ENCODE measurements at regions not wholly inside any gene's neighbourhood (a gene's known extent, or its start where the extent isn't known, plus 50 kb on each side); places are given as distances from the start of the nearest gene placed in this dataset.
A peak's percentile ranks its signal among the peaks of the same experiment; 100 is the strongest.

DNA sequence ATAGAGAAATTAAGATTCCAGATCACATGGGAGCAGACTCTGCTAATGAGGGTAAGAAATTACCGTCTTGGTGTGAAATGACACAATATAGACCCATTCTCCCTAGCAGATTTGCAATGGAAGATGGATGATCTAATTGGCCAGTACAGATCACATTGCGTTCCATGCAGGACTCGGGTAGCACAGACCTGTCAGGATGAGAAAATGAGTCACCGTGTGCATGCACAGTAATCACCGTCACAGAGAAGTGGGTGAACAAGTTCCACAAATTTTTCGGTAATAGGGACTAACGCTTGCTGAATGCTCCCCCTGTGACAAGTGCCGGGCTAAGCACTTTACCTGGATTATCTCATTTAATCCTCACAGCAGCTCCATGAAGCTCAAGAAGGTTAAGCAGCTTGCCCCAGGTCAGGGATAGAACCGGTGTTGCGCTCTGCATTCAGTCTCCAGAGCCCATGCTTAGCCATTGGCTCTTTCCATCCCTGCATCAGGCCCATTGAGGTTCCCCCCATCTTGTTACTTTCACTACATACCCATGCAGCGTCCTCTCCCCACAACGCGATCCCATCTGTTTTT is 375.6 kb downstream of the FBXW7 start:
- no peak for DNase-seq (ENCODE audit: low read depth, low spot score)

DNA sequence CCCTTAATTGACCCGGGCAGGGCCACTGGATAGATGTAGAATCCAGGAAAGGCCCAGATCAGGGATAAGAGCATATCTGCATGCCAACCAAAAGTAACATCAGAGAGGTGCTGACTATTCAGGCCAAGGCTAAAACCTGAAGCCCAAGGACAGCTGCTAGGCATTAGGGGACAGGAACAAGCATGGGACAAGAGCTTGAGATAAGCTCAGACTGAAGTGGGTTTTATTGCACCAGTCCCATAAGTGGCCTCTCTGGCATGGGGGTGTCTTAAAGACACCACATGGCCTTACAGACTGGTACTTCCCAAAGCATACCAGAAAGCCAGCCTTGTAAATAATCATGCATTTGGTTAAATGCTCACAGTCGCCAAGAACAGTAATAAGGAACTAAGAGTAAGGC is 376.1 kb downstream of the FBXW7 start:
- DNase-seq (ENCODE audit: low read depth, low spot score): no peak

DNA sequence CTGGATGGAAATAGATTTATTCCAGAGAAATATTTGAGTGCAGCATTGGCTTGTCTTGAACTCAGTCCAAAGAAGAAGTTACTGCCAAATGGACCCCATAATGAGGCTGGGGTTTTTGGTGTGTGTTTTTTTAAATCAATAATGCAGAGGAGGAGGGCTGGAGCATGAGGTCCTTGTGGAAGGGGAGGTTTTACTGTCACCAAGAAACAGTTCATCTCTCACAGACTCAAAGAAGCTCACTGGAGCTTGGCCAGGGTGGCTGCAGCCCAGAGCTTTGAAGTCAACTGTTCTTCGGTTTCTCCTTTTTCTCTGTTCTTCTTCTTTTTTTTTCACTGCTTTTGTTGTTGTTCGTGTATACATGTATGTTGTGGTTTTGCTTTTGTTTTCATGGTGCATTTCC is 377.7 kb downstream of the FBXW7 start:
- no peak for DNase-seq (ENCODE audit: low read depth, low spot score)

DNA sequence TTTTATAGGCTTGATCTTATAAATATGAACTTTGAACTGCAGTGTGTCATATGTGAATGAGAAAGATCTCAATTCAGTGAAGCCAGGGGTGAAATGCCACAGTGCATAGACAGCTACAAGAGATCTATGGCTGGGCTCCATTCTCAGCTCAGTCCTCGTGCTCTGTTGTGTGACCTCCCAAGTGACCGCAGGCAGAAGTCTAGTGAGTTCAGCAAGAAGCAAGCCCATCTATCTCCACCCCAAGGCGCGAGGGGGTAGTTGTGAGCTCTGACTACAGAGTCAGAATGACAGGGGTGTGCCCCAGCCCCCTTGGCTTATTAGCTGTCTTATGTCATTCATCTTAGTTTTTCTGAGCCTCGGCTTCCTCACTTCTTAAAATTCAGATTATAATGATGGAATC is 378.3 kb downstream of the FBXW7 start:
- DNase-seq (ENCODE audit: low read depth, low spot score): no peak

DNA sequence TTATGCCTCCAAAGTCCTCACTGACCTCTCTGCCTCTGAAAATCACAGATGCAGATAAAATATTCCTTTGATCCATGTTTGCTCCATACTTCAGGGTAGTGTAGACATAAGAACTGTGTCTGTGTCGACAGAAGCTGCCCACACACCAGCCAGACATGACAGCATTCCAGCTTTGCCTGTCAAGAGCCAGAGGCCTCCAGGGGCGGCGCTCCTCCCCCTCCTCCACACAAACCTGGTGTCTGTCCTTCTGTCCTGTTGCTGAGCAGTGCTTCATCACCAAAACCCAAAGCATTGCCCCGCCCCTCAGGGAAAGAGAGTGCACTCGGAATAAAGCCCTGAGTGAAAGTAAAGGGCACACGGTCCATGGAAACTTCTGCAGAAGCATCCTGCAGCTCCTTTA is 379.4 kb downstream of the FBXW7 start:
- DNase-seq (ENCODE audit: low read depth, low spot score): no peak

DNA sequence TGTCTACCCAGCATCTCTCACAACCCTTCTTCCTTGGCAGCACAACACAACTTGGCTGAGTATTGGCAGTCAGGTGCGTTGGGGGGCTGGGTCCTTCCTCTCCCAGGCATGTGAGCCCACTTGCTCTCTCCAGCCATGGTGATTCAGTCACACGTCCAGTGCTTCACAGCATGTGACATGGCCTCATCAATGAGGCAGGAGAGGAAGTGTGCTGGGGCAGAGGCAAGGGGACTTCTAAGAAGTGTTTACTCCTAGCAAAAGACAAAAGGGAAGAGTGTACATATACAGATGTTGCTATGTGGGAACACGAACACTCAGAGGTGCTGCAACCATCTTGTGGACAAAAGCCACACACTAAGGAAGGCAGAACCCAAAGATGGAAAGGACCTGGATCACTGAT is 380.8 kb downstream of the FBXW7 start:
- no peak for DNase-seq (ENCODE audit: low read depth, low spot score)

DNA sequence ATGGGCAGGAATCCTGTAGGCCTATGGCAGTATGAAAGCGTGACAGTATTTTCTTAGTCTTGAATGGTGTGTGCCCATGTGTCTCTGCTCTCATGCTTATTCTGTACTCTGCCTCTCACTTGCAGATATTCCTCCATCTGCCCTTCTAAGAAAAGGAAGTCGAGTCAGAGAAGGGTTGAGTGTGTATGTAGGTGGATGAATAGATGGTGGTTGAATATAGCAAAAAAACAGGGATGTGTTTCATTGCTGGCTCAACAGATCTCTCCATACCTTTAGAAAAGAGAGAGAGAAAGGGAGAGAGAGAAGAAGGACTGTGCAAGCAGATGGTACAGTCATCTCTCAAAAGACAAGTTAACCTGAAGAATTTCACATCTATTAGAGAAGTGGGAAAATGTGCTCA is 381.5 kb downstream of the FBXW7 start:
- DNase-seq (ENCODE audit: low read depth, low spot score): no peak

DNA sequence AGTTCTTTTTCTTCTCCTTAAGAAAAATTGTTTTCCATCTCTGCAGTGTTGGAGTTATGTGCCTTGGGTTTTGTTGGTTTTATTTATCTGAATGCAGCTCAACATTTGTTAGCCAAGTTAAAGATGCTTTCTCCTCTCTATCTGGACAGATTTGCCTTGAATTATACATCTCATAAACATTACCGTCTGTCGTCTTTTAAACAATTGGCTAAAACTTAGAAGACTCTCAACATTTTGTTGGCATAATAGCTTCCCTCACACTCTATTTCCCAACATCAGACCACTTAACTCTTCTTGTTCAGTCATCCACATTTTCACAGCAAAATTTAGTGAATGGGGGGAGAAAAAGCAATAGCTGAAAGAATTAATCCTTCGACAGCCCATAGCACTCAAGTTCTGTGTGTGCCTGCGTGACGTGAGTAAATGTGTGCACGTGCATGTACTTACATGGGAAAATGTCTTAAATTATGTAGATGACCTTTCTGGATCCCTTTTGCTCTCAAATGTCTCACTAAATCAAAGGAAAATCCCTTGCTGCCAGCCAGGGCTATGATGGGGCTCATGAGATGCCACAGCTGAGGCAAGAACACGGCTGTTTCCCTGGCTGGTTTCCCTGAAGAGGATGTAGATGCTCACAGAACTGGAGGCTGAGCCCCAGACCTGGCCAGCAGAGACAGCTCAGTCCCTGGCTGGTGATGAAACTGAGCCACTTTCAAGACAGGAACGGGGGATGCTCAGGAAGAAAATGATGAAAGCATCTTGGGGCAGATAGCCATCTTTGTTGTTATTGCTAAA is 382.2 kb downstream of the FBXW7 start:
- no peak for DNase-seq (ENCODE audit: low read depth, low spot score)

DNA sequence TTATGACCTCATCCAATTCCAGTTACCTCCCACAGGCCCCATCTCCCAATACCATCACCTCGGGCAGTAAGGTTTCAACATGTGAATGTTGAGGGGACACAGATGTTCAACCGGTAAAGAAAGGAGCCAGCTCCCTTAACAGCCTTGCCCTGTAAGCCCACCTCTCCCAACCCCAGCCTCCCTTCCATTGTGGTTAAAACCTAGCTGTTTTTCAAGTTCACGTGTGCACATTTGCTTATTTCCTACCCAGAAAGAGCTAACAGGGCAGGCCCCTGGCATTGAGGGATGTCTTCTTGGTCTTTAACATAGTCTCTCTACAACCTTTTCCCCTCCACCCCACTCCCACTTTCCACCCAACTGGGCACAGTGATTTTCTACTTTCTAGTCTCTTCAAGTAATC is 385.7 kb downstream of the FBXW7 start:
- DNase-seq (ENCODE audit: low read depth, low spot score): no peak

DNA sequence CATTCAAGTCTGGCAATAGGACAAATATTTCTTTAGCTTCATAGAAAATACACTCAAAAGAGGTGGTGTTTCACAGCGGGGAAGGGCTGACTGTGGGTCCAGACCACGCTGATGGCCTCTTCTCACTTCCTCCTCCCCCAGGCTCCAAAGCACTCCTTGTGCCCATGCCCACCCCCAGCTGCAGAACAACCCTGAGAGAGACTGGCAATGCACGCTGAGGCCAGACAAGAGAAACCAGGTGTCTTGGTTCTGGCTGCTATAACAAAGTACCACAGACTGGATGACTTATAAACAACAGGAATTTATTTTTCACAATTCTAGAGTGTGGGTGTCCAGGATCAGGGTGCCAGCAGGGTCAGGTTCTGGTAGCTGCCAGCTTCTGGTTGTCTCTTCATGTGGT is 386.1 kb downstream of the FBXW7 start:
- no peak for DNase-seq (ENCODE audit: low read depth, low spot score)

DNA sequence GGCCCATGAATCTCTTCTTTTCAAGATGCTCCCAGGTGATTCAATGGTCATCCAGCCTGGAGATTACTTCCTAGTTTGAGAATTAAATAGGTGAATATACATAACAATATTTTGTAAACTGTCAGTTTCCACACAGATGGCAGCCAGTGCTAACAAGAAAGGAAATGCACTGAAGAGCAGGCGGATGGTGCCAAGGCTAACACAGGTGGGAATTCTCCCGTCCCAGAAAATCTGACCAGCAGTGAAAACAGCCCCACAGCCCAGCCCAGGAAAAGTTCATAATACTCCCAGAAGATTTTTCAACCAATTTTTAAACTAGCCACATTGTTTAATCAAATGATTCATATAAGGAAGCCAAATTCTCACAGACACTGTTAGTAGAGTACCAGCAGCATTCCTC is 387.2 kb upstream of the GATB start:
- DNase-seq (ENCODE audit: low read depth, low spot score): no peak

DNA sequence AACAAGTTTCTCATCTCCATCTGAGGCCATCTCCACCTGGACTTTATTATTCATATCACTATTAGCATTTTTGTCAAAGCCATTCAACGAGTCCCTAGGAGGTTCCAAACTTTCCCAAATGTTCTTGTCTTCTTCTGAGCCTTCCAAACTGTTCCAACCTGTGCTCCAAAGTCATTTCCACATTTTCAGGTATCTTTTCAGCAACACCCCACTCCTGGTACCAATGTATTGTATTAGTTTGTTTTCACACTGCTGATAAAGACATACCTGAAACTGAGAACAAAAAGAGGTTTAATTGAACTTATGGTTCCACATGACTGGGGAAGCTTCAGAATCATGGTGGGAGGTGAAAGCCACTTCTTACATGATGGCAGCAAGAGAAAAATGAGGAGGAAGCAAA is 385.4 kb upstream of the GATB start:
- DNase-seq (ENCODE audit: low read depth, low spot score): no peak

DNA sequence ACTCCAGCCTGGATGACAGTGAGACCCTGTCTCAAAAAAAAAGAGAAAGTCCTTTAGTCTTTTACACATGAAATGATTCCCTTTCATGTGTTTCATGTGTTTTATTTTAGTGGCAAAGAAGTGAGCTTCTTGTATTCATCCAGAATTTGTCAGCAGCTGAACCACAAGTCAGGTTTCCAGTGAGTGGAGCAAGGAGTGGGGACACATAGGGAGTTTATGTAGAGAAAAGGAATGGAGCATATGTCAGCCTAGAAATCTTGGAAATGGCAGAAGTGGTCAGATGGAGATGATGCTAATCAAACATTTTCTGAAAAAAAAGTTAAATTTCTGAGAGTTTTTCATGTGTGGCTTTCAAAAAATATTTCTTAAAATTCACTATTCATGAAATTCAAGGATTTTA is 383.0 kb upstream of the GATB start:
- no peak for DNase-seq (ENCODE audit: low read depth, low spot score)

DNA sequence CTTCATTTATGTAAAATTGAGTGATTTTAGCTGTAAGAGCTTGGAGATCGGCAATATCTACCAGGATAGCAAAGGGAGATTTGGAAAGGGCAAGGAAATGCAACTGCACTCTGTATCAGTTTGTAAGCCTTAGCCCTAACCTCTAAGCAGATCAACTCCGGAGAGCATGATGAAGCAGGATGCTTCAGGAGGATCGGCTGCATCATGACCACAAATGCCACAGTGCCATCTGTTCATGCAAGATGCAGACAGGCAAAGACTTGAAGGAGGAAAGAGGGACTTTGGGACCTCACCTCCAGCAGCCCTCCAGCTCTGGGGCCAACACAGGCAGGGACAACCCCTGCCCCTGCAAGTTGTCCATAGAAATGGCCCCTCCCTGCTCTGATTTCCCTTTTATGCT is 377.6 kb upstream of the GATB start:
- no peak for DNase-seq (ENCODE audit: low read depth, low spot score)

DNA sequence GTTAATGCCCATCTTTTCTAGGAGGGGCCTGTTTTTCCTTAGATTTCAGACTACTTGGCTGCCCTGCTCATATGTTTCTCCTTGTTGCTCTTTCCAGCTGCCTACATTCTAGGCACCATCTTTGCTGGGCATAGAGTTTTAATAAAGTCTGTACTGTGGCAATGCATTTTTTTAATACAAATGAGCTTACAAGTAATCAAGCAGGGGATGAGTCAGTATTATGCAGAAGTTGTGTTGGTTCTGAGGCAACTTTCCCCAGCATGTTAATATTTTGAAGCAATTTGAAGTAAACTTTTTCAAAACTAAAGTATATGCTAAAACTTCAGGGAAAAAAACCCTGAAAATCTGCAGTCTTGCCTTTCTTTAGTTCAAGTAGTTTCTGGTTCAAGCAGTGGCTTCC is 372.0 kb upstream of the GATB start:
- DNase-seq (ENCODE audit: low read depth, low spot score): no peak

DNA sequence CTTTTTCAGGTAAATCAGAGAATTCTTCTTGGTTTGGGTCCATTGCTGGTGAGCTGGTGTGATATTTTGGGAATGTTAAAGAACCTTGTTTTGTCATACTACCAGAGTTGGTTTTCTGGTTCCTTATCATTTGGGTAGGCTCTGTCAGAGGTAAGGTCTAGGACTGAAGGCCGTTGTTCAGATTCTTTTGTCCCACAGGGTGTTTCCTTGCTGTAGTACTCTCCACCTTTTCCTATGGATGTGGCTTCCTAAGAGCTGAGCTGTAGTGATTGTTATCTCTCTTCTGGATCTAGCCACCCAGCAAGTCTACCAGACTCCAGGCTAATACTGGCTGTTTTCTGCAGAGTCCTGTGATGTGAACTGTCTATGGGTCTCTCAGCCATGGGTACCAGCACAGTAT is 367.5 kb upstream of the GATB start:
- DNase-seq (ENCODE audit: low read depth, low spot score): no peak

DNA sequence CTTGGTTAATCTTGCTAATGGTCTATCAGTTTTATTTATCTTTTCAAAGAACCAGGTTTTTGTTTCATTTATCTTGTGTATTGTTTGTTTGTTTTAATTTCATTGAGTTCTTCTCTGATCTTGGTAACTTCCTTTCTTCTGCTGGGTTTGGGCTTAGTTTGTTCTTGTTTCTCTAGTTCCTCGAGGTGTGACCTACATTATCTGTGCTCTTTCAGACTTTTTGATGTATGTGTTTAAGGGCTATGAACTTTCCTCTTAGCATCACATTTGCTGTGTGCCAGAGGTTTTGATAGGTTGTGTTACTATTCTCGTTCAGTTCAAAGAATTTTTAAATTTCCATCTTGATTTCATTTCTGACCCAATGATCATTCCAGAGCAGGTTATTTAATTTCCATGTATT is 365.4 kb upstream of the GATB start:
- no peak for DNase-seq (ENCODE audit: low read depth, low spot score)

DNA sequence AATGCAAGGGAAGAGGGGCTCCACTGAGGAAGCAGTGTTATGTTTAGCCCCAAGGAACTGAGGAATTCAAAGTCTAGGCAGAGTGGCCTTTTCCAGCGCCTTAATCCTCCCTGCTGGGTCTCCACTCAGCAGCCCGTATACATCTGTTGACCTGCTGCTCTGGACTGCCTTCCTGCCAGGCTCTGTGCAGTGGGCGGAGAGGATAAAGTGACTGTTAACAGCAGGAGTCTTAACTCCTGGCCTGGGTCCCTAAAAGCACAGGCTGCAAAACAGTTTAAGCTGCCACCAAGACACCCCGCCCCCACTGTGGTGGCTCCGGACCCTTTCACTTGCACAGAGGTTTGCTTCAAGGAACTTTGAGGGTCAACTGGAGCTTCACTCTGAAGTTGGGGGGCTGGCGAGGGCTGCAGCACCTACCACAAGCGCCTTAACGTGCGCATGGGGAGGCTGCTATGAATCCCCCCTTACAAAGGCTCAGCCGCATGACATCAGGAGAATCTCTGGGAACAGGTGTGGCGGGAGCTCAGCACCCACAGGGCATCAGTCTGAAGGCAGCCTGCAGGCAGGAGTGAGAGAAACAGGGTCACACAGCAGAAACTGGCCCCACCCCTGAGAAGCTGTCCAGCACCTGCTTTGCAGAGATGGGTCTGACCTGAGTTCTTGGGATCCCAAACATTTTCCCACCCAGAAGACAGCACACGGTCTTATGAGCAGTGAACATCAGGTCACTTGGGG is 358.2 kb upstream of the GATB start:
- no peak for DNase-seq (ENCODE audit: low read depth, low spot score)

DNA sequence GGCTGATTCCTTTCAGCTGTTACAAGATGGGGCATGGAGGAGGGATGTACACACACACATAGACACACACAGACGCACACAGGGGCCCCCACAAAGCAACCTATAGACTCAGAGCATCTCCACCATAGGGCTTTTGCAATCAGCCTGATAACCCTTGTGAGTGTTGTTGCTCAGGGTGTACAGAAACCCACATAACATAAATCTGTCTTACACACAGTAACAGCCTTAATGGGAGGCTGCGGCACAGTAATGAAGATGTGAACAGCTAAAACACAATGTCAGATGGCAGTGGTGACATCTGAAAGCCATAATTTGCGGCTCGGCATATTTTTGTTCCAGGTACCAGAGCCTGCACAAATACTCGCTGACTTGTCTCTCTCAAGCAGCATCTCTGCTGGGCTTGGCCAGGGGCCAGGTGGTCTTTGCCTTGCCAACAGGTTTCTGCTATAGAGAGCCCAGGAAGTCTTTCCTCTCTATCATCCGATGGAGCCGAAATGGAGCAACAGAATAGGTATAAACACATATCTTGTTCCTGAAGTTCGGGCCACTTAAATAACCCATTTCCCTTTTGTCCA is 357.2 kb upstream of the GATB start:
- no peak for DNase-seq (ENCODE audit: low read depth, low spot score)

DNA sequence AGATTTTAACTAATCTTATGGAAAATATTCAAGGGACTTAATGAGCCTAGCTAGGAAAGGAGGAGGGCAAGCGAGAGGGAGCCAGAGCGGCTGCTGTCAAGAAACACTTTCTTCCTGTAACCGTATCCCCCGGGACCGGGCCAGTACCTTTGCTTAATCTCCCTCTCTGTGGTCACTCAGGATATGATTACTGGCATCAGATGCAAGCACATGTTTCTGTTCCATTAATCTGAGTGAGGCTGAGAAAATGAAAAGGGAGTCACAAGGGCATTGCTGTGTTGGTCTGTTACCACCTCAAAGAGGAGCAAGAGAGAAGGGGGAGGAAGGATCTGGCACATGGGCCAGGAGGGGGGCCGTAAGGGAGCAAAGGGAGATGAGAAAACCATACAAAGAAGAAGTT is 356.7 kb upstream of the GATB start:
- DNase-seq (ENCODE audit: low read depth, low spot score): peak; percentile 40

DNA sequence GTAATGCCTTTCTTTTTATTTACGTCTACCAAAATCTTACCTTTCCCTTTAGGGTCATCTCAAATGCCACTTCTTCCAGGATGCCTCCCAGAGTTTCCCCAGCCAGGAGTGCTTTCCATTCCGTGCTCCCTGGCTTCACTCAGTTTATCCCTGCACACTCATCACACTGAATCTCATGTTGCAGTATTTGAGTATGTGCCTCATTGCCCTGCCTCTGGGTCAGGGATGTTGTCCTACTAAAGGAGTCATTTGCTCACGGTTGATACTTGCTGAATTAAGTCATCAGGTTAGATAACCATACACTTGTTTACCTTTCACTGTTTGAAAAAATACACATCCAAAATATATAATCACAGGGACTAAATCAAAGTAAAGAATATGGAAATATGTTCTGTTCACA is 356.2 kb upstream of the GATB start:
- DNase-seq (ENCODE audit: low read depth, low spot score): no peak

DNA sequence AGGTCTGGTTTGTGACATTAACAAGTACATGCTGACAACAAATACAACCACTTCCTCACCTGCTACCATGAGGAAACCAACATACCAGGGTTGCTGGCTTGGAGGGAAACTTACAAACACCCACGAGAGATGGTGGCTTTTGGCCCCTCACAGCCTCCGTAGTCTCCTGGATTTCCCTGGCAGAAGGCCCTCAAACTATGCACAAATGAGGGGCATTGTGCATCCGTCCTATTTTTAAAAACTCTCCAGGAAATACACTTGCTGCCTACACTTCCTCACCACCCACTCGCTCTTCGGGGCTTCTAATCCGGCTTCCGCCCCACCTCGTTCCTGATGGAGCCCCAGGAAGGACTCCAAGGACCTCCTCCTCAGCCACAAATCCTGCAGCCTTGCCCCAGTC is 355.0 kb upstream of the GATB start:
- DNase-seq (ENCODE audit: low read depth, low spot score): no peak

DNA sequence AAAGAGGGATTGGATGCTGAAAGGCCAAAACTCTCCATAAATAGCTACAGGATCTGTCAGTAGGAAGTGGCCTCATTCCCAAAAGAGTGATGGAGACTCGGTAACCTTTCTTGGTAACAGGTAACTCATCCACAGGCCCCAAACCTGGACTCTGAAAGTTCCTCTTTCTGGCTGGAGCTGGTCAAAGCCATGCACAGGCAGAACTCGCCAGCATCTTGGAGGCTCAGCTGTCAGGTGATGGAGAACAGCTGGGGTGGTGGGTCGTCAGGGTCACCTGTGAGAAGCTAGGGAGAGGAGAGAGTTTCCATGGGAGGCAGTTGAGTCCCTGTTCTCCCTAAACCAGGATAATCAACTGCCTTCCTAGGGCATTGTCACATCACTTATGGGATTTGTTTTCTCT is 354.3 kb upstream of the GATB start:
- no peak for DNase-seq (ENCODE audit: low read depth, low spot score)
